Osteocyte (in vitro differentiated cells): ENCODE measurements at regions not wholly inside any gene's neighbourhood (a gene's known extent, or its start where the extent isn't known, plus 50 kb on each side); places are given as distances from the start of the nearest gene placed in this dataset.
"Not testable (repeated sequence)": the region's sequence is repeated elsewhere in the genome, so short reads cannot be mapped to it uniquely, and the experiment has no call there.

Source experiments
- DNase-seq: peaks from one replicate; pipeline ENCODE4 v3.0.0; 2021; ENCODE audit warnings: mixed read lengths; ENCODE audit not compliant: unreplicated experiment; ENCODE audit errors: extremely low spot score
- H3K27ac Mint-ChIP-seq: one replicate; pipeline ENCODE4 v1.8.0; 2021; ENCODE audit warnings: mild to moderate bottlenecking, mixed read lengths; ENCODE audit not compliant: unreplicated experiment
- H3K27me3 Mint-ChIP-seq: one replicate; pipeline ENCODE4 v1.8.0; 2021; ENCODE audit warnings: mixed read lengths; ENCODE audit not compliant: unreplicated experiment
- H3K36me3 Mint-ChIP-seq: one replicate; pipeline ENCODE4 v1.8.0; 2021; ENCODE audit warnings: mixed read lengths; ENCODE audit not compliant: unreplicated experiment
- H3K4me1 Mint-ChIP-seq: one replicate; pipeline ENCODE4 v1.8.0; 2021; ENCODE audit warnings: mixed read lengths; ENCODE audit not compliant: unreplicated experiment
- H3K4me3 Mint-ChIP-seq: one replicate; pipeline ENCODE4 v1.8.0; 2021; ENCODE audit warnings: mild to moderate bottlenecking, moderate library complexity, mixed read lengths; ENCODE audit not compliant: unreplicated experiment
- H3K9me3 Mint-ChIP-seq: one replicate; pipeline ENCODE4 v1.8.0; 2021; ENCODE audit warnings: mixed read lengths; ENCODE audit not compliant: unreplicated experiment
- TF ChIP-seq, protein P1 (sequence below): fragments of 200-600 bp; sonication (generic); IDR thresholded peaks from 2 replicates; pipeline ENCODE4 v1.5.0; 2021; ENCODE audit warnings: antibody characterized with exemption, mild to moderate bottlenecking, moderate library complexity

GRCh38 chr4:116244771-116245170, 840.6 kb downstream of the TRAM1L1 start:
- no peak overlapping the region for H3K27ac Mint-ChIP-seq
- TF ChIP-seq, protein P1, sequence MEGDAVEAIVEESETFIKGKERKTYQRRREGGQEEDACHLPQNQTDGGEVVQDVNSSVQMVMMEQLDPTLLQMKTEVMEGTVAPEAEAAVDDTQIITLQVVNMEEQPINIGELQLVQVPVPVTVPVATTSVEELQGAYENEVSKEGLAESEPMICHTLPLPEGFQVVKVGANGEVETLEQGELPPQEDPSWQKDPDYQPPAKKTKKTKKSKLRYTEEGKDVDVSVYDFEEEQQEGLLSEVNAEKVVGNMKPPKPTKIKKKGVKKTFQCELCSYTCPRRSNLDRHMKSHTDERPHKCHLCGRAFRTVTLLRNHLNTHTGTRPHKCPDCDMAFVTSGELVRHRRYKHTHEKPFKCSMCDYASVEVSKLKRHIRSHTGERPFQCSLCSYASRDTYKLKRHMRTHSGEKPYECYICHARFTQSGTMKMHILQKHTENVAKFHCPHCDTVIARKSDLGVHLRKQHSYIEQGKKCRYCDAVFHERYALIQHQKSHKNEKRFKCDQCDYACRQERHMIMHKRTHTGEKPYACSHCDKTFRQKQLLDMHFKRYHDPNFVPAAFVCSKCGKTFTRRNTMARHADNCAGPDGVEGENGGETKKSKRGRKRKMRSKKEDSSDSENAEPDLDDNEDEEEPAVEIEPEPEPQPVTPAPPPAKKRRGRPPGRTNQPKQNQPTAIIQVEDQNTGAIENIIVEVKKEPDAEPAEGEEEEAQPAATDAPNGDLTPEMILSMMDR = no peak
- H3K27me3 Mint-ChIP-seq = peaks cover 14% of the 10 kb centered on the region
- no peak for DNase-seq
- H3K4me1 Mint-ChIP-seq = no peaks in the 10 kb centered on the region
- no peaks in the 10 kb centered on the region for H3K9me3 Mint-ChIP-seq
- no peaks in the 10 kb centered on the region for H3K36me3 Mint-ChIP-seq
- H3K4me3 Mint-ChIP-seq = no peak overlapping the region

DNA sequence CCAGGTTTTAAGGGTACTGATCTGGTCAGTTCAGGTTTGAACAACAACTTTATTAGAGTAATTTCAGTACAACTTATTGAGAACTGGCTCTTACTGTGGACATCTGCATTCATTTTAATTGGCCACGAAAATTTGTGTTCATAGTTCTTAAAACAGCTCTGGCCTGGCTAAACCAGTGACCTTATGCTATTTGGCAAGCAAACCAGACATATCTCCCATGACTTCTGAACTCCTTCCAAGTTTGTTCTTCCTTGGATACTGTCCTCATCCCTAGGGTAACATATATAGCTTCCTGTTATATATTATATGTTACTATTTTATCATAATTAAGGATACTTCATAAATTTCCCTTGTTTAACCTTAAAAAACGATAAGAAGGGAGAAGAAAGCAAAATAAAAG, 841.9 kb downstream of the TRAM1L1 start:
- TF ChIP-seq, protein P1 = no peak
- Mint-ChIP-seq H3K9me3 (no peaks in the 10 kb centered on the region), H3K36me3 (no peaks in the 10 kb centered on the region), H3K4me3 (no peak overlapping the region), H3K27ac (no peak overlapping the region), H3K27me3 (peaks cover 9% of the 10 kb centered on the region), H3K4me1 (no peaks in the 10 kb centered on the region)
- DNase-seq = no peak

DNA sequence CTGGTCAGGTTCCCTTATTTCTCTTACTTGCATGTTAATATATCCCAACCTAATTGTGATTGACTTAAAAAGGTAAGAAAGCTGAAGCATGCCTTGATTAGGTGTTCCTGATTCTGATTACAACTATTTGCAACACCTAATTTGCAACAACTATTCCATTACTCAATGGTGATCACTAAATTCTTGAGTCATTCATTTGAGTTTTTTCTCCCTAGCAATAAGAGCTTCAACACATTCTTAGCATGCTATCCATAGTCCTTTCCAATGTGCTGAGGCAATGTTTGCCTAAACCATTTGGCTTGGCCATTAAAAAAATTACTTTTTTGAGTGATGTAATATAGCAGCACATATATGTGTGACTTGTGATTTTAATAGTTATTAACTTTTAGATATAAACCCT, 851.4 kb downstream of the TRAM1L1 start:
- TF ChIP-seq, protein P1 = no peak
- Mint-ChIP-seq H3K4me3 (no peak overlapping the region), H3K9me3 (no peaks in the 10 kb centered on the region), H3K27me3 (no peaks in the 10 kb centered on the region), H3K4me1 (no peaks in the 10 kb centered on the region), H3K27ac (no peak overlapping the region), H3K36me3 (no peaks in the 10 kb centered on the region)
- DNase-seq = no peak

DNA sequence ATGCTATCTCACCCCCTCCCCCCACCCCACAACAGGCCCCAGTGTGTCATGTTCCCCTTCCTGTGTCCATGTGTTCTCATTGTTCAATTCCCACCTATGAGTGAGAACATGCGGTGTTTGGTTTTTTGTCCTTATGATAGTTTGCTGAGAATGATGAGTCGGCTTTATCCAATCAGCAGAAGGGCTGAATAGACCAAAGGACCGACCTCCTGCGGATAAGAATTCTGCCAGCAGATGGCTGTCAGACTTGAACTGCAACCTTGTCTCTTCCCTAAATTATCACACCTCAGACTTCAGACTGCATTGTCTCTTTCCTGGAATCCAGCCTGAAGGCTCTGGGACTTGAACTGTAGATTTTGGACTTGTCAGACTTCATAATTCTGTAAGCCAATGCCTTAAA, 853.4 kb downstream of the TRAM1L1 start:
- not testable (repeated sequence) for DNase-seq, H3K9me3 Mint-ChIP-seq, H3K27ac Mint-ChIP-seq, H3K4me1 Mint-ChIP-seq, H3K4me3 Mint-ChIP-seq, H3K36me3 Mint-ChIP-seq
- H3K27me3 Mint-ChIP-seq = peaks cover 10% of the 10 kb centered on the region

DNA sequence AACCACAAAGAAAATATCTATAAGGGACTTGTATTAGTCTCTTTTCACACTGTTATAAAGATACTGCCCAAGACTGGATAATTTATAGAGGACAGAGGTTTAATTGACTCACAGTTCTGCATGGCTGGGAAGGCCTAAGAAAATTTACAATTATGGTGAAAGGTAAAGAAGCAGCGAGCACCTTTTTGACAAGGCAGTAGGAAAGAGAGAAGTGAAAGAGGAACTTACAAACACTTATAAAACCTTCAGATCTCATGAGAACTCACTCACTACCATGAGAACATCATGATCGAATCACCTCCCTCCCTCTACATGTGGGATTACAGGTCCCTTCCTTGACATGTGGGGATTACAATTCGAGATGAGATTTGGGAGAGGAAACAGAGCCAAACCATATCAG, 856.0 kb downstream of the TRAM1L1 start:
- DNase-seq = no peak
- Mint-ChIP-seq H3K36me3 (no peaks in the 10 kb centered on the region), H3K9me3 (no peaks in the 10 kb centered on the region), H3K4me1 (no peaks in the 10 kb centered on the region), H3K27ac (no peak overlapping the region), H3K27me3 (peaks cover 10% of the 10 kb centered on the region), H3K4me3 (no peak overlapping the region)
- TF ChIP-seq, protein P1 = no peak
